ENCODE measurements at regions not wholly inside any gene's neighbourhood (a gene's known extent, or its start where the extent isn't known, plus 50 kb on each side); places are given as distances from the start of the nearest gene placed in this dataset.

GRCh38 chr5:2256691-2257280 lies 374.1 kb upstream of the IRX4 start:
- no peak for DNase-seq (ENCODE audit: low read depth in 4 of 4, low spot score in 3 of 4)

- no peak for DNase-seq (ENCODE audit: low read depth in 4 of 4, low spot score in 3 of 4)
Observed at GRCh38 chr5:2255915-2256690, 373.4 kb upstream of the IRX4 start.

- no peak for DNase-seq (ENCODE audit: low read depth in 4 of 4, low spot score in 3 of 4)
Observed at GRCh38 chr5:2254880-2255750, 372.4 kb upstream of the IRX4 start.

GRCh38 chr5:2254406-2254805 lies 371.7 kb upstream of the IRX4 start:
- DNase-seq (ENCODE audit: low read depth in 4 of 4, low spot score in 3 of 4) = no peak

GRCh38 chr5:2253040-2253975 lies 370.6 kb upstream of the IRX4 start:
- DNase-seq (ENCODE audit: low read depth in 4 of 4, low spot score in 3 of 4) = peak; percentile 3 to 22 (median 12)

GRCh38 chr5:2251751-2252150 lies 369.0 kb upstream of the IRX4 start:
- DNase-seq (ENCODE audit: low read depth in 4 of 4, low spot score in 3 of 4) = no peak

GRCh38 chr5:2251298-2251697 lies 368.6 kb upstream of the IRX4 start:
- no peak for DNase-seq (ENCODE audit: low read depth in 4 of 4, low spot score in 3 of 4)

- DNase-seq (ENCODE audit: low read depth in 4 of 4, low spot score in 3 of 4) = no peak
Observed at GRCh38 chr5:2250365-2250950, 367.7 kb upstream of the IRX4 start.

- no peak for DNase-seq (ENCODE audit: low read depth in 4 of 4, low spot score in 3 of 4)
Observed at GRCh38 chr5:2249442-2249841, 366.7 kb upstream of the IRX4 start.

GRCh38 chr5:2249026-2249425 lies 366.3 kb upstream of the IRX4 start:
- DNase-seq (ENCODE audit: low read depth in 4 of 4, low spot score in 3 of 4) = no peak

GRCh38 chr5:2242539-2242938 lies 359.8 kb upstream of the IRX4 start:
- no peak for DNase-seq (ENCODE audit: low read depth in 4 of 4, low spot score in 3 of 4)

- no peak for DNase-seq (ENCODE audit: low read depth in 4 of 4, low spot score in 3 of 4)
Observed at GRCh38 chr5:2241842-2242241, 359.1 kb upstream of the IRX4 start.

GRCh38 chr5:2240118-2240904 lies 357.6 kb upstream of the IRX4 start:
- no peak for DNase-seq (ENCODE audit: low read depth in 4 of 4, low spot score in 3 of 4)

- DNase-seq (ENCODE audit: low read depth in 4 of 4, low spot score in 3 of 4) = no peak
Observed at GRCh38 chr5:2239201-2239910, 356.6 kb upstream of the IRX4 start.

- no peak for DNase-seq (ENCODE audit: low read depth in 4 of 4, low spot score in 3 of 4)
Observed at GRCh38 chr5:2238732-2239131, 356.0 kb upstream of the IRX4 start.

- no peak for DNase-seq (ENCODE audit: low read depth in 4 of 4, low spot score in 3 of 4)
Observed at GRCh38 chr5:2227433-2227832, 344.7 kb upstream of the IRX4 start.

GRCh38 chr5:2224689-2225088 lies 342.0 kb upstream of the IRX4 start:
- no peak for DNase-seq (ENCODE audit: low read depth in 4 of 4, low spot score in 3 of 4)

- no peak for DNase-seq (ENCODE audit: low read depth in 4 of 4, low spot score in 3 of 4)
Observed at GRCh38 chr5:2223303-2223702, 340.6 kb upstream of the IRX4 start.

Measured in left renal pelvis (tissue), 4 donors.